Stomach (tissue), 8 donors: ENCODE measurements at regions not wholly inside any gene's neighbourhood (a gene's known extent, or its start where the extent isn't known, plus 50 kb on each side); places are given as distances from the start of the nearest gene placed in this dataset.

Source experiments
- DNase-seq, 2 donors: peaks; one replicate each; pipeline versions ENCODE4 v3.0.0 to v3.0.0-alpha.2; 2013 to 2019
- H3K27ac ChIP-seq, 5 donors: fragments of 200-600 bp in 4 of 5; sonication (generic) in 4 of 5; one replicate each; pipeline ENCODE4 v1.5.1; 2013 to 2019; ENCODE audit warnings: mild to moderate bottlenecking in 1 of 5, moderate library complexity in 1 of 5
- H3K27me3 ChIP-seq, 3 donors: fragments of 200-600 bp; sonication (generic); one replicate each; pipeline ENCODE4 v1.5.1; 2017 to 2019; ENCODE audit warnings: mixed run types in 1 of 3
- H3K36me3 ChIP-seq, 4 donors: fragments of 200-600 bp; sonication (generic); 1 replicate in 3 of 4; 2 replicates in 1 of 4; pipeline ENCODE4 v1.5.1; 2016 to 2019
- H3K4me1 ChIP-seq, 4 donors: fragments of 200-600 bp; sonication (generic); one replicate each; pipeline ENCODE4 v1.5.1; 2016 to 2019
- H3K4me3 ChIP-seq, 4 donors: fragments of 200-600 bp; sonication (generic) in 3 of 4; one replicate each; pipeline ENCODE4 v1.5.1; 2016 to 2019; ENCODE audit warnings: mild to moderate bottlenecking in 1 of 4
- H3K9me3 ChIP-seq, 4 donors: fragments of 200-600 bp; sonication (generic); one replicate each; pipeline ENCODE4 v1.5.1; 2016 to 2019
- EP300 ChIP-seq: sonication (generic); formaldehyde crosslinking; IDR thresholded peaks from one replicate; pipeline ENCODE4 v1.6.1; 2017; ENCODE audit warnings: antibody characterized with exemption
- POLR2A ChIP-seq, 4 donors: fragments of 450-650 bp; IDR thresholded peaks; one replicate each; pipeline ENCODE4 v1.6.1; 2016; ENCODE audit warnings: antibody characterized with exemption in 4 of 4, control low read depth in 2 of 4, mild to moderate bottlenecking in 1 of 4, moderate library complexity in 1 of 4
- POLR2AphosphoS5 ChIP-seq, 3 donors: sonication (generic); formaldehyde crosslinking; IDR thresholded peaks; one replicate each; pipeline ENCODE4 v1.6.1; 2016; ENCODE audit warnings: antibody characterized with exemption in 3 of 3
- WGBS, 5 donors: extraction: QIAGEN DNeasy Blood & Tissue Kit in 3 of 5; methylation state at CpG; one replicate each; pipeline versions ENCODE4 v1.1.5 to v1.1.7; 2013 to 2018; 5-methylcytosine and 5-hydroxymethylcytosine counted together
- intact Hi-C: fragments of 100-400 bp; cut with DNase I; formaldehyde crosslinking; loops from one replicate; pipeline ENCODE4 v1.15.1; 2023; ENCODE audit warnings: low total_unique reads
- TF ChIP-seq, protein P1 (sequence below), 7 experiments: fragments of 450-650 bp in 4 of 7; fragments of 200-600 bp in 3 of 7; sonication (generic) in 3 of 7; IDR thresholded peaks; one replicate each; pipeline ENCODE4 v1.5.1; 2016 to 2019; ENCODE audit warnings: antibody characterized with exemption in 7 of 7, control low read depth in 2 of 7, mild to moderate bottlenecking in 1 of 7
- donor health status: healthy with polysubstance abuse.
- donor health status: Bipolar disorder and iron deficiency.
- donor health status: healthy.

DNA sequence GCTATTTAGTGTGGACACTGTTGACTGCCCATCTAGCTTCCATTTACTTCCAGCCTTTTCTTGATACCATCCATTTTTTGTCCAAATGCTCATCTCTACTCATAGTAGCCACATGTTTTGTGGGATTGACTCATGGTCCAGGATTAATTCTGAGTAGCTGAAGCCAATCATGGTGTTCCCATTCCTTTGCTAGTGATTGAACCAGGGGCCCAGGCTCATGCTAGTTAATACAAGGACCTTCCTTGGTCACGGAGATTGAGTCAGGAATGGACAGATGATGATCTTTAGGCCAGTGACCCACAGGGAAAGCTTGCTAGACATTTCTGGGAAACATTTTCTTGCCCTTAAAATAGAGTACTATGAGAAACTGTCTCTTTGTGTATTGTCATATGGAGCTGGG, 272.9 kb upstream of the RIOK2 start:
- WGBS, 5 donors: 83 to 95% (median 89%) methylated on average over 1 of the region's 1 CpG
- intact Hi-C loops: no loop called here

DNA sequence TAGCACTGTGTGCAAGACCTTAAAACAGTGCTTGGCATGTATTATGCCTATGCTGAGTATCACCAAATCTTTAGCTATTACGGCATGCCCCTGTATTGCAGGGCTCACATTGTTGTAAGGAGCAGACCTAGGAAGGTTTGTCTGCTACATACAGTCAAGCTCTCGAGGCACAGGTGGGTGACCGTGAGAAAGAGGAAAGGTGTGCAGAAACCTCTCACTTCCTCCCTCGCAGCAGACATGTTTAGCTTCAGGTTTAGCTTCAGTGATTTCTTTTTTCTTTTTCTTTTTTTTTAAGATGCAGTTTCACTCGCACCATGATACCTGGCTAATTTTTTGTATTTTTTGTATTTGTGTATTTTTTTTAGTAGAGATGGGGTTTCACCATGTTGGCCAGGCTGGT, 275.8 kb upstream of the RIOK2 start:
- no peaks in the 10 kb centered on the region for H3K9me3 ChIP-seq
- WGBS, 5 donors: 79 to 95% (median 91%) methylated on average over 5 of the region's 5 CpGs
- intact Hi-C loops: no loop called here
- H3K4me3 ChIP-seq: no peak overlapping the region
- no peak overlapping the region for H3K27ac ChIP-seq
- H3K27me3 ChIP-seq: no peaks in the 10 kb centered on the region
- no peaks in the 10 kb centered on the region for H3K36me3 ChIP-seq
- no peak for DNase-seq
- TF ChIP-seq EP300: no peak
- no peaks in the 10 kb centered on the region for H3K4me1 ChIP-seq

More for the DNA sequence above, 272.9 kb upstream of the RIOK2 start:
- H3K36me3 ChIP-seq: no peaks in the 10 kb centered on the region
- H3K9me3 ChIP-seq: no peaks in the 10 kb centered on the region
- H3K4me1 ChIP-seq: no peaks in the 10 kb centered on the region
- no peak for DNase-seq
- TF ChIP-seq POLR2AphosphoS5 (IDR thresholded peaks at IDR 0.05): no peak
- TF ChIP-seq EP300: no peak
- no peak for TF ChIP-seq POLR2A (IDR thresholded peaks at IDR 0.05)
- TF ChIP-seq, protein P1, sequence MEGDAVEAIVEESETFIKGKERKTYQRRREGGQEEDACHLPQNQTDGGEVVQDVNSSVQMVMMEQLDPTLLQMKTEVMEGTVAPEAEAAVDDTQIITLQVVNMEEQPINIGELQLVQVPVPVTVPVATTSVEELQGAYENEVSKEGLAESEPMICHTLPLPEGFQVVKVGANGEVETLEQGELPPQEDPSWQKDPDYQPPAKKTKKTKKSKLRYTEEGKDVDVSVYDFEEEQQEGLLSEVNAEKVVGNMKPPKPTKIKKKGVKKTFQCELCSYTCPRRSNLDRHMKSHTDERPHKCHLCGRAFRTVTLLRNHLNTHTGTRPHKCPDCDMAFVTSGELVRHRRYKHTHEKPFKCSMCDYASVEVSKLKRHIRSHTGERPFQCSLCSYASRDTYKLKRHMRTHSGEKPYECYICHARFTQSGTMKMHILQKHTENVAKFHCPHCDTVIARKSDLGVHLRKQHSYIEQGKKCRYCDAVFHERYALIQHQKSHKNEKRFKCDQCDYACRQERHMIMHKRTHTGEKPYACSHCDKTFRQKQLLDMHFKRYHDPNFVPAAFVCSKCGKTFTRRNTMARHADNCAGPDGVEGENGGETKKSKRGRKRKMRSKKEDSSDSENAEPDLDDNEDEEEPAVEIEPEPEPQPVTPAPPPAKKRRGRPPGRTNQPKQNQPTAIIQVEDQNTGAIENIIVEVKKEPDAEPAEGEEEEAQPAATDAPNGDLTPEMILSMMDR (IDR thresholded peaks at IDR 0.05): no peak
- H3K27me3 ChIP-seq: no peaks in the 10 kb centered on the region
- H3K4me3 ChIP-seq: no peak overlapping the region
- H3K27ac ChIP-seq: no peak overlapping the region

DNA sequence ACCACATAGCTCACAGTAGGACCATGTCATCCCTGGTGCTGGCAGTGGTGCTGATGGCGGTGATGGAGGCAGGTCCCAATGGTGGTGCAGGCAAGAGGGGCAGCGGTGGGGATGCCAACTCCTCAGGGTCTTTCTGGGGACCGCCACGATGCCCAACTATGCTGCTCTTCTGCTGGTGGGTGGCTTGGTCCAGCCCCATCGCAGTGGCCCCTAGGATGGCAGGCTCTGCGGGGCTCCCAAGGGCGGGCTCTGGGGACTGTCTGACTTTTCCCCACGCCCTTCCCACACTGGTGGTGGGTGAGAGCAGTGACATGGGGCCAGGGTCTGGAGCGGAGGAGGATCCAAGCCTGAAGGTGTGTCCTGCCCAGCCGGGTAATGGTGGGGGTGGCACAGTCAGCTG, 288.9 kb upstream of the RIOK2 start:
- TF ChIP-seq, protein P1 (IDR thresholded peaks at IDR 0.05): no peak
- TF ChIP-seq EP300 (no peak), POLR2AphosphoS5 (IDR thresholded peaks at IDR 0.05) (no peak), POLR2A (IDR thresholded peaks at IDR 0.05) (no peak)
- H3K4me1 ChIP-seq: no peaks in the 10 kb centered on the region
- no peak for DNase-seq
- 93 to 100% (median 95%) methylated on average over 2 to 10 of the region's 10 CpGs for WGBS, 5 donors
- no peak overlapping the region for H3K27ac ChIP-seq
- peaks cover 0 to 48% (median 33%) of the 10 kb centered on the region in 4 donors for H3K9me3 ChIP-seq
- no peaks in the 10 kb centered on the region for H3K36me3 ChIP-seq
- no peaks in the 10 kb centered on the region for H3K27me3 ChIP-seq
- intact Hi-C loops: no loop called here
- H3K4me3 ChIP-seq: no peak overlapping the region

DNA sequence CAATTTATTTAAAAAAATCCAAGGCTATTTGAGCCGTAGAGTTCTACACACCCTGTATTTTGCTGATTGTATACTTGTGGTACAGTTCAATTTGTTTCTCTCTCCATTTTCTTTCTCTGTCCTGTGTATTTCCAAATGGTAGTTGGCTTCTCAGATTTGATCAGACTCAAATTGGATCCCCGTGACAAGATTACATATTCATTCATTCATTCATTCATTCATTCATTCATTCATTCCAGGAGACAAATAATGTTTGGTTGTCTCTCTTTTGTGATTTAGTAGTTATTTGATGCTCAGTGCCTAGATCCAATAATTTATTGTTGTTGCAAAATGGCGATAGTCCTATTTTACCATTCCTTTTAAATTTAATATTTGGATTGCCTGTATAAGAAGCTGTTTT, 292.8 kb upstream of the RIOK2 start:
- no peak for DNase-seq
- intact Hi-C loops: no loop called here
- no peak overlapping the region for H3K27ac ChIP-seq
- no peaks in the 10 kb centered on the region for H3K27me3 ChIP-seq
- peaks cover 0 to 14% (median 4%) of the 10 kb centered on the region in 4 donors for H3K9me3 ChIP-seq
- no peak overlapping the region for H3K4me3 ChIP-seq
- TF ChIP-seq POLR2AphosphoS5 (IDR thresholded peaks at IDR 0.05): no peak
- TF ChIP-seq POLR2A (IDR thresholded peaks at IDR 0.05): no peak
- TF ChIP-seq, protein P1 (IDR thresholded peaks at IDR 0.05): no peak
- TF ChIP-seq EP300: no peak
- H3K4me1 ChIP-seq: no peaks in the 10 kb centered on the region
- WGBS, 5 donors: 88 to 97% (median 93%) methylated on average over 3 of the region's 3 CpGs
- H3K36me3 ChIP-seq: no peaks in the 10 kb centered on the region

DNA sequence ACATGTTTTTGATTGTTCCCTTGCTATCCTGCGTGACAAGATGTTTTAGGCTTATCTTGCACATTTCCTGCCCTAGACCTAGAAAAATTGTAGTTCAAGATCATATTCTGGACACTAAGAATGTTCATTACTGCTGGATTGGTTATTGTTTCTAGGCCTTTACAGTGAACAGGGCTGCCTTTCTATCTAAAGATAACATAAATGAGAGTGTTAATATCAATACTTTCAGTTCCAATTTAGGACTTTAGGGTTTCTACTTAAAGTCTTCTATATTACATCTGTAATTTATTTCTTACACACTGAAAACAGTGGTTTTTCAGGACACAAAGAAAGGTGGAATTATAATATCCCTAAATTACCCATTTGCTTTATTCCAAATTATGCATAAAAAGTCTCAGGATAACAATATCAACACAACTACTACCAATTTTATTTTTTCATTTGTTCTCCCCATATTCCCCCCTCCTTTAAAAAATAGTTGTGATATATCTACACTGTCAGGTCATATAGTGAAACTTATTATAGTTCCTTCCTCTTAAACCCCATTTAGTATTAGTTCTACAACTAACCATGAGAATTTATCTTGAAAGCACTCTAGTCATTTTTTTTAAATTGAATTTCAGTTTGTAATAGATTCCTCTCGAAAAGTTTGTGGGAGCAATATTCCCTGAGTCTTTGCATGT, 293.9 kb upstream of the RIOK2 start:
- TF ChIP-seq, protein P1 (IDR thresholded peaks at IDR 0.05): no peak
- no peak for TF ChIP-seq POLR2A (IDR thresholded peaks at IDR 0.05)
- Histone ChIP-seq H3K27me3 (no peaks in the 10 kb centered on the region), H3K4me1 (no peaks in the 10 kb centered on the region), H3K4me3 (no peak overlapping the region), H3K36me3 (no peaks in the 10 kb centered on the region), H3K27ac (no peak overlapping the region), H3K9me3 (peaks cover 0 to 4% (median 0%) of the 10 kb centered on the region in 4 donors)
- no peak for DNase-seq
- intact Hi-C loops: no loop called here
- WGBS, 5 donors: 82 to 86% (median 83%) methylated on average over 2 of the region's 2 CpGs
